H9 (cell line): ENCODE measurements at regions not wholly inside any gene's neighbourhood (a gene's known extent, or its start where the extent isn't known, plus 50 kb on each side); places are given as distances from the start of the nearest gene placed in this dataset.

Experiments used
- DNase-seq: peaks from one replicate; pipeline ENCODE4 v3.0.0-alpha.2; 2017
- H2AFZ ChIP-seq: one replicate; pipeline ENCODE4 v1.6.1; 2013; ENCODE audit warnings: mild to moderate bottlenecking, low read length, control low read depth, moderate library complexity
- H2AK5ac ChIP-seq: 2 replicates; pipeline ENCODE4 v1.6.1; 2013; ENCODE audit warnings: low read length, control low read depth, mixed read lengths; ENCODE audit not compliant: insufficient read length
- H2BK120ac ChIP-seq: one replicate; pipeline ENCODE4 v1.6.1; 2013; ENCODE audit warnings: low read depth, mild to moderate bottlenecking, low read length, control low read depth, inconsistent platforms; ENCODE audit not compliant: poor library complexity, severe bottlenecking
- H2BK12ac ChIP-seq: 2 replicates; pipeline ENCODE4 v1.6.1; 2013; ENCODE audit warnings: low read length, control low read depth, mixed read lengths, low read depth; ENCODE audit not compliant: insufficient read length
- H2BK15ac ChIP-seq: 2 replicates; pipeline ENCODE4 v1.6.1; 2013; ENCODE audit warnings: low read depth, low read length, control low read depth
- H2BK20ac ChIP-seq: one replicate; pipeline ENCODE4 v1.6.1; 2013; ENCODE audit warnings: low read depth, mild to moderate bottlenecking, low read length, control low read depth, inconsistent platforms; ENCODE audit not compliant: poor library complexity, severe bottlenecking
- H2BK5ac ChIP-seq: 2 replicates; pipeline ENCODE4 v1.6.1; 2013; ENCODE audit warnings: low read length, control low read depth, mixed read lengths; ENCODE audit not compliant: insufficient read length
- H3K14ac ChIP-seq: 2 replicates; pipeline ENCODE4 v1.6.1; 2013; ENCODE audit warnings: low read length, control low read depth; ENCODE audit not compliant: insufficient read depth
- H3K18ac ChIP-seq: 2 replicates; pipeline ENCODE4 v1.6.1; 2013; ENCODE audit warnings: low read depth, mild to moderate bottlenecking, mixed read lengths, low read length, control low read depth; ENCODE audit not compliant: insufficient read length
- H3K23ac ChIP-seq: 2 replicates; pipeline ENCODE4 v1.6.1; 2013; ENCODE audit warnings: low read length, control low read depth, mixed read lengths, low read depth; ENCODE audit not compliant: insufficient read length
- H3K23me2 ChIP-seq: 2 replicates; pipeline ENCODE4 v1.6.1; 2013; ENCODE audit warnings: low read depth, mild to moderate bottlenecking, mixed read lengths, low read length, control low read depth; ENCODE audit not compliant: insufficient read length, poor library complexity, severe bottlenecking
- H3K27ac ChIP-seq: 2 replicates; pipeline ENCODE4 v1.5.1; 2013; ENCODE audit warnings: low read length, control low read depth, mixed read lengths, low read depth; ENCODE audit not compliant: insufficient read length
- H3K27me3 ChIP-seq: 2 replicates; pipeline ENCODE4 v1.6.1; 2013; ENCODE audit warnings: low read length, control low read depth, inconsistent platforms; ENCODE audit not compliant: insufficient read depth
- H3K4ac ChIP-seq: 2 replicates; pipeline ENCODE4 v1.6.1; 2013; ENCODE audit warnings: low read depth, mild to moderate bottlenecking, control low read depth, inconsistent platforms, low read length, moderate library complexity
- H3K4me1 ChIP-seq: 2 replicates; pipeline ENCODE4 v1.6.1; 2013; ENCODE audit warnings: low read length, control low read depth, inconsistent platforms; ENCODE audit not compliant: insufficient read depth
- H3K4me2 ChIP-seq: 2 replicates; pipeline ENCODE4 v1.6.1; 2013; ENCODE audit warnings: low read length, control low read depth, mixed read lengths; ENCODE audit not compliant: insufficient read length, insufficient read depth
- H3K56ac ChIP-seq: 2 replicates; pipeline ENCODE4 v1.6.1; 2013; ENCODE audit warnings: low read depth, mild to moderate bottlenecking, mixed read lengths, low read length, control low read depth; ENCODE audit not compliant: insufficient read length
- H3K79me1 ChIP-seq: 2 replicates; pipeline ENCODE4 v1.6.1; 2013; ENCODE audit warnings: low read depth, mild to moderate bottlenecking, moderate library complexity, low read length, control low read depth, inconsistent platforms; ENCODE audit not compliant: insufficient read depth, poor library complexity, severe bottlenecking
- H3K79me2 ChIP-seq: 2 replicates; pipeline ENCODE4 v1.6.1; 2013; ENCODE audit warnings: low read length, control low read depth, inconsistent platforms; ENCODE audit not compliant: insufficient read depth
- H3K9ac ChIP-seq: 2 replicates; pipeline ENCODE4 v1.6.1; 2013; ENCODE audit warnings: low read length, control low read depth, mixed read lengths; ENCODE audit not compliant: insufficient read length; ENCODE audit errors: extremely low read depth
- H3K9me3 ChIP-seq: one replicate; pipeline ENCODE4 v1.6.1; 2013; ENCODE audit warnings: low read depth, low read length, inconsistent platforms; ENCODE audit not compliant: control insufficient read depth
- H3T11ph ChIP-seq: one replicate; pipeline ENCODE4 v1.6.1; 2013; ENCODE audit warnings: mild to moderate bottlenecking, low read length, control low read depth, inconsistent platforms
- H4K20me1 ChIP-seq: one replicate; pipeline ENCODE4 v1.6.1; 2013; ENCODE audit not compliant: control insufficient read depth, insufficient read length, insufficient read depth
- H4K5ac ChIP-seq: 2 replicates; pipeline ENCODE4 v1.6.1; 2013; ENCODE audit warnings: low read depth, mild to moderate bottlenecking, mixed read lengths, low read length, control low read depth; ENCODE audit not compliant: insufficient read length
- H4K8ac ChIP-seq: replicated peaks from 2 replicates; pipeline ENCODE4 v1.6.1; 2013; ENCODE audit warnings: low read length, control low read depth, mixed read lengths, low read depth; ENCODE audit not compliant: insufficient read length
- H4K91ac ChIP-seq: 2 replicates; pipeline ENCODE4 v1.6.1; 2013; ENCODE audit warnings: low read depth, mild to moderate bottlenecking, moderate library complexity, mixed read lengths, low read length, control low read depth; ENCODE audit not compliant: insufficient read length
- H3K27ac Mint-ChIP-seq, 3 experiments: 2 replicates in 2 of 3; 3 replicates in 1 of 3; pipeline ENCODE4 v1.8.0; 2020 to 2021; ENCODE audit warnings: mixed read lengths in 3 of 3, mild to moderate bottlenecking in 1 of 3, moderate library complexity in 1 of 3
- H3K27me3 Mint-ChIP-seq: 2 replicates; pipeline ENCODE4 v1.8.0; 2021; ENCODE audit warnings: low read depth, mild to moderate bottlenecking, moderate library complexity, mixed read lengths
- H3K36me3 Mint-ChIP-seq, 3 experiments: 2 replicates in 2 of 3; 3 replicates in 1 of 3; pipeline ENCODE4 v1.8.0; 2020 to 2021; ENCODE audit warnings: low read depth in 3 of 3, mixed read lengths in 3 of 3; ENCODE audit not compliant: insufficient read depth in 1 of 3
- H3K4me1 Mint-ChIP-seq, 2 experiments: 2 replicates each; pipeline ENCODE4 v1.8.0; 2020; ENCODE audit warnings: mixed read lengths in 2 of 2
- H3K4me3 Mint-ChIP-seq, 2 experiments: 2 replicates in 1 of 2; 3 replicates in 1 of 2; pipeline ENCODE4 v1.8.0; 2020 to 2021; ENCODE audit warnings: mild to moderate bottlenecking in 2 of 2, mixed read lengths in 2 of 2, moderate library complexity in 1 of 2
- H3K9me3 Mint-ChIP-seq, 2 experiments: 2 replicates in 1 of 2; 3 replicates in 1 of 2; pipeline ENCODE4 v1.8.0; 2020; ENCODE audit warnings: mild to moderate bottlenecking in 2 of 2, mixed read lengths in 2 of 2, moderate library complexity in 1 of 2
- CTCF ChIP-seq: fragments of 200-600 bp; sonication (generic); conservative IDR thresholded peaks from 3 replicates; pipeline ENCODE4 v1.8.0; 2021; ENCODE audit warnings: antibody characterized with exemption, mild to moderate bottlenecking
- WGBS: extraction: QIAGEN DNeasy Blood & Tissue Kit; methylation state at CpG from one replicate; pipeline ENCODE4 v1.1.7; 2013; ENCODE audit warnings: missing lambda C conversion rate, low lambda C conversion rate, mixed read lengths; ENCODE audit not compliant: insufficient read length; ENCODE audit errors: extremely low coverage; 5-methylcytosine and 5-hydroxymethylcytosine counted together

GRCh38 chr7:81040496-81040895, 121.6 kb upstream of the SEMA3C start:
- no peak overlapping the region for H3K27ac Mint-ChIP-seq
- Histone ChIP-seq H3K79me1 (no peaks in the 10 kb centered on the region), H4K91ac (no peak overlapping the region), H3K4ac (no peak overlapping the region), H3K27ac (no peak overlapping the region), H3K9me3 (no peaks in the 10 kb centered on the region), H4K20me1 (no peaks in the 10 kb centered on the region), H3K18ac (no peak overlapping the region), H3K14ac (no peak overlapping the region), H3K56ac (no peak overlapping the region), H2BK20ac (no peak overlapping the region), H2BK12ac (no peak overlapping the region), H3T11ph (no peak overlapping the region), H2BK5ac (no peak overlapping the region), H3K4me2 (no peak overlapping the region), H3K4me1 (no peaks in the 10 kb centered on the region), H3K23ac (no peak overlapping the region), H3K9ac (no peak overlapping the region), H3K79me2 (no peaks in the 10 kb centered on the region), H2BK120ac (no peak overlapping the region), H2BK15ac (no peak overlapping the region), H3K27me3 (no peaks in the 10 kb centered on the region), H2AFZ (no peak overlapping the region), H3K23me2 (no peaks in the 10 kb centered on the region), H2AK5ac (no peak overlapping the region), H4K8ac (no peak overlapping the region), H4K5ac (no peak overlapping the region)
- no peak overlapping the region for H3K4me3 Mint-ChIP-seq
- H3K36me3 Mint-ChIP-seq, result peaks cover 0 to 8% (median 2%) of the 10 kb centered on the region in 3 experiments; a peak in 3 of 7 replicates
- no CpG with 5 or more reads among the region's 1 CpG for WGBS
- peaks cover 2 to 7% of the 10 kb centered on the region in 2 experiments; a peak in 2 of 5 replicates for H3K9me3 Mint-ChIP-seq
- no peaks in the 10 kb centered on the region for H3K4me1 Mint-ChIP-seq
- TF ChIP-seq CTCF, result no peak
- H3K27me3 Mint-ChIP-seq, result no peaks in the 10 kb centered on the region
- no peak for DNase-seq
